Adrenal gland (tissue), 9 donors: ENCODE measurements at regions not wholly inside any gene's neighbourhood (a gene's known extent, or its start where the extent isn't known, plus 50 kb on each side); places are given as distances from the start of the nearest gene placed in this dataset.
"Not testable (repeated sequence)": the region's sequence is repeated elsewhere in the genome, so short reads cannot be mapped to it uniquely, and the experiment has no call there.

Source experiments
- DNase-seq, 7 donors: peaks; one replicate each; pipeline ENCODE4 v3.0.0-alpha.2; 2019 to 2020
- H3K27ac ChIP-seq, 5 donors: fragments of 200-600 bp; sonication (generic) in 4 of 5; 1 replicate in 3 of 5; 2 replicates in 2 of 5; pipeline versions ENCODE4 v1.5.1 to v1.8.0; 2016 to 2020; ENCODE audit warnings: mild to moderate bottlenecking in 1 of 5
- H3K27me3 ChIP-seq: fragments of 200-600 bp; 2 replicates; pipeline ENCODE4 v1.8.0; 2021
- H3K36me3 ChIP-seq, 2 donors: fragments of 200-600 bp; replicated peaks in 1 of 2; 1 replicate in 1 of 2; 2 replicates in 1 of 2; pipeline versions ENCODE4 v1.5.1 to v1.8.0; 2018 to 2022
- H3K4me1 ChIP-seq, 2 donors: fragments of 200-600 bp; replicated peaks in 1 of 2; 1 replicate in 1 of 2; 2 replicates in 1 of 2; pipeline versions ENCODE4 v1.5.1 to v1.8.0; 2018 to 2021
- H3K4me3 ChIP-seq, 4 donors: fragments of 200-600 bp; sonication (generic) in 3 of 4; one replicate each; pipeline ENCODE4 v1.5.1; 2016 to 2018
- H3K9me3 ChIP-seq, 3 donors: fragments of 200-600 bp; sonication (generic) in 1 of 3; replicated peaks in 1 of 3; 1 replicate in 2 of 3; 2 replicates in 1 of 3; pipeline versions ENCODE4 v1.5.1 to v1.8.0; 2016 to 2021
- CTCF ChIP-seq, 6 experiments: fragments of 450-650 bp in 4 of 6; fragments of 200-600 bp in 2 of 6; sonication (generic) in 1 of 6; IDR thresholded peaks; 1 replicate in 5 of 6; 2 replicates in 1 of 6; pipeline versions ENCODE4 v1.5.1 to v1.8.0; 2016 to 2021; ENCODE audit warnings: antibody characterized with exemption in 6 of 6, mild to moderate bottlenecking in 2 of 6, moderate library complexity in 1 of 6
- POLR2A ChIP-seq, 2 donors: fragments of 450-650 bp; IDR thresholded peaks; one replicate each; pipeline ENCODE4 v1.6.1; 2017; ENCODE audit warnings: antibody characterized with exemption in 2 of 2, mild to moderate bottlenecking in 2 of 2, moderate library complexity in 1 of 2
- WGBS, 4 donors: extraction: QIAGEN DNeasy Blood & Tissue Kit in 2 of 4; methylation state at CpG; one replicate each; pipeline versions ENCODE4 v1.1.5 to v1.1.7; 2013 to 2017; 5-methylcytosine and 5-hydroxymethylcytosine counted together
- intact Hi-C, 2 donors: fragments of 100-400 bp; cut with DNase I; formaldehyde crosslinking; loops; one replicate each; pipeline versions ENCODE4 v1.14.1 to v1.15.0; 2022 to 2023
- donor health status: healthy with polysubstance abuse.
- donor health status: Bipolar disorder and iron deficiency.
- donor health status: DM: yes; HTN: yes; CAD: no.
- donor health status: DM: no; HTN: no; CAD: no.
- donor health status: DM: no; HTN: no; CAD: no.

GRCh38 chr3:106305127-106305526, 436.3 kb upstream of the CBLB start:
- Histone ChIP-seq H3K9me3 (no peaks in the 10 kb centered on the region), H3K4me1 (no peaks in the 10 kb centered on the region), H3K27ac (no peak overlapping the region), H3K4me3 (no peak overlapping the region), H3K36me3 (no peaks in the 10 kb centered on the region), H3K27me3 (no peaks in the 10 kb centered on the region)
- DNase-seq: no peak
- intact Hi-C loops: no loop called here
- TF ChIP-seq CTCF (IDR thresholded peaks at IDR 0.05) (no peak), POLR2A (IDR thresholded peaks at IDR 0.05) (no peak)
- 86 to 97% (median 87%) methylated on average over 2 of the region's 2 CpGs for WGBS, 4 donors

- no peak for DNase-seq
- no peak overlapping the region for H3K27ac ChIP-seq
- intact Hi-C loops: no loop called here
- H3K4me1 ChIP-seq: no peaks in the 10 kb centered on the region
- H3K9me3 ChIP-seq: no peaks in the 10 kb centered on the region
- TF ChIP-seq POLR2A (IDR thresholded peaks at IDR 0.05) (no peak), CTCF (IDR thresholded peaks at IDR 0.05) (no peak)
- no peaks in the 10 kb centered on the region for H3K36me3 ChIP-seq
- WGBS, 4 donors: 91 to 96% (median 93%) methylated on average over 1 of the region's 1 CpG
- no peaks in the 10 kb centered on the region for H3K27me3 ChIP-seq
- no peak overlapping the region for H3K4me3 ChIP-seq
These were observed 437.1 kb upstream of the CBLB start for GRCh38 chr3:106305882-106306435.

GRCh38 chr3:106309274-106309673, 440.5 kb upstream of the CBLB start:
- TF ChIP-seq CTCF (IDR thresholded peaks at IDR 0.05): no peak
- no peak for TF ChIP-seq POLR2A (IDR thresholded peaks at IDR 0.05)
- H3K27me3 ChIP-seq: no peaks in the 10 kb centered on the region
- H3K4me1 ChIP-seq: no peaks in the 10 kb centered on the region
- H3K27ac ChIP-seq: no peak overlapping the region
- H3K9me3 ChIP-seq: no peaks in the 10 kb centered on the region
- no peaks in the 10 kb centered on the region for H3K36me3 ChIP-seq
- WGBS, 4 donors: 87 to 96% (median 93%) methylated on average over 1 of the region's 1 CpG
- DNase-seq: no peak
- no peak overlapping the region for H3K4me3 ChIP-seq
- intact Hi-C loops: no loop called here

GRCh38 chr3:106309798-106310197, 441.0 kb upstream of the CBLB start:
- H3K4me1 ChIP-seq, intact Hi-C loops, H3K27ac ChIP-seq, H3K27me3 ChIP-seq, H3K36me3 ChIP-seq, H3K9me3 ChIP-seq, H3K4me3 ChIP-seq, DNase-seq: not testable (repeated sequence)
- WGBS, 4 donors: 92 to 96% (median 94%) methylated on average over 4 of the region's 4 CpGs
